ENCODE measurements at regions not wholly inside any gene's neighbourhood (a gene's known extent, or its start where the extent isn't known, plus 50 kb on each side); places are given as distances from the start of the nearest gene placed in this dataset.

- under 1% methylated on average over 6 of the region's 6 CpGs for WGBS (ENCODE audit: low lambda C conversion rate)
- Histone ChIP-seq H3K9me3 (ENCODE audit: low read length) (no peaks in the 10 kb centered on the region), H4K20me1 (ENCODE audit: insufficient read depth, low read length) (no peaks in the 10 kb centered on the region), H3K36me3 (replicated peaks in 1 of 2; ENCODE audit: control insufficient read depth in 1 of 2, insufficient read depth in 2 of 2, low read length in 2 of 2) (no peaks in the 10 kb centered on the region), H2AFZ (ENCODE audit: low read length) (no peak overlapping the region), H3K4me1 (ENCODE audit: insufficient read depth, low read length) (peaks cover 18% of the 10 kb centered on the region), H3K4me2 (ENCODE audit: low read depth, low read length) (peak overlapping the region; percentile 35; the same call in 1 of the 2 replicates), H3K27ac (ENCODE audit: extremely low read length, insufficient read depth, low read length) (no peak overlapping the region), H3K9ac (ENCODE audit: insufficient read depth, low read depth, low read length) (no peak overlapping the region), H3K27me3 (ENCODE audit: control insufficient read depth in 1 of 2, insufficient read depth in 2 of 2, low read length in 2 of 2) (no peaks in the 10 kb centered on the region), H3K79me2 (ENCODE audit: insufficient read depth, low read length) (no peaks in the 10 kb centered on the region), H3K4me3 (replicated peaks in 1 of 3; ENCODE audit: insufficient read depth in 1 of 3, low read depth in 2 of 3, low read length in 3 of 3) (no peak overlapping the region)
- ChIA-PET CTCF (ENCODE audit: low intra/inter-chr PET ratio, low total read pairs) (no interaction called here), POLR2A (no interaction called here)
- intact Hi-C loops (cut with micrococcal nuclease; ENCODE audit: unreplicated experiment): no loop called here
- ATAC-seq: peak; percentile 81
- in situ Hi-C loops (cut with HindIII; ENCODE audit: extremely low pct_ligation_motif_present, low pct_unique_long_range_greater_than_20kb): no loop called here
- FAIRE-seq: no peak
- DNase-seq (ENCODE audit: low spot score): peak; percentile 58
- no TSS peak for BruUV-seq (replicated peaks)
- TF ChIP-seq DBP (CRISPR knock-in tag; IDR thresholded peaks at IDR 0.05; ENCODE audit: not compliant biosample characterization) (no peak), TOE1 (CRISPR knock-in tag; IDR thresholded peaks at IDR 0.05) (no peak), MIXL1 (CRISPR knock-in tag; IDR thresholded peaks at IDR 0.05) (0 out of 2 replicates have a peak, but pooled peaks have one; percentile 18), NKX3-1 (CRISPR knock-in tag; IDR thresholded peaks at IDR 0.05) (no peak), PAXIP1 (CRISPR knock-in tag; conservative IDR thresholded peaks at IDR 0.05) (peak; percentile 73), ATF4 (CRISPR knock-in tag; IDR thresholded peaks at IDR 0.05) (no peak), MED8 (CRISPR knock-in tag; IDR thresholded peaks at IDR 0.05; ENCODE audit: insufficient replicate concordance) (no peak), SRSF9 (IDR thresholded peaks at IDR 0.05; ENCODE audit: borderline replicate concordance, insufficient read depth, low read depth, low read length, poor library complexity, severe bottlenecking) (no peak), RARA (CRISPR knock-in tag; IDR thresholded peaks at IDR 0.05) (peak; percentile 41), SOX6 (IDR thresholded peaks at IDR 0.05) (no peak), SOX6 (CRISPR knock-in tag; IDR thresholded peaks at IDR 0.05) (peak; percentile 82), RFXAP (CRISPR knock-in tag; IDR thresholded peaks at IDR 0.05; ENCODE audit: borderline replicate concordance) (no peak), MED1 (CRISPR knock-in tag; IDR thresholded peaks at IDR 0.05) (0 out of 2 replicates have a peak, but pooled peaks have one; percentile 22), ZNF841 (CRISPR knock-in tag; IDR thresholded peaks at IDR 0.05; ENCODE audit: borderline replicate concordance) (no peak), RAD21 (CRISPR knock-in tag; IDR thresholded peaks at IDR 0.05) (no peak), PAF1 (CRISPR knock-in tag; IDR thresholded peaks at IDR 0.05) (no peak), POGK (CRISPR knock-in tag; conservative IDR thresholded peaks at IDR 0.05) (no peak), ZFP36L2 (CRISPR knock-in tag; IDR thresholded peaks at IDR 0.05) (no peak), RAD51 (IDR thresholded peaks at IDR 0.05; ENCODE audit: borderline replicate concordance) (no peak)
Measured at GRCh38 chr3:63089007-63089750, 188.9 kb upstream of the SYNPR start.
